H9 (cell line): ENCODE measurements at regions not wholly inside any gene's neighbourhood (a gene's known extent, or its start where the extent isn't known, plus 50 kb on each side); places are given as distances from the start of the nearest gene placed in this dataset.

Experiments used
- DNase-seq: peaks from one replicate; pipeline ENCODE4 v3.0.0-alpha.2; 2017
- H2AFZ ChIP-seq: one replicate; pipeline ENCODE4 v1.6.1; 2013; ENCODE audit warnings: mild to moderate bottlenecking, low read length, control low read depth, moderate library complexity
- H2AK5ac ChIP-seq: 2 replicates; pipeline ENCODE4 v1.6.1; 2013; ENCODE audit warnings: low read length, control low read depth, mixed read lengths; ENCODE audit not compliant: insufficient read length
- H2BK120ac ChIP-seq: one replicate; pipeline ENCODE4 v1.6.1; 2013; ENCODE audit warnings: low read depth, mild to moderate bottlenecking, low read length, control low read depth, inconsistent platforms; ENCODE audit not compliant: poor library complexity, severe bottlenecking
- H2BK12ac ChIP-seq: 2 replicates; pipeline ENCODE4 v1.6.1; 2013; ENCODE audit warnings: low read length, control low read depth, mixed read lengths, low read depth; ENCODE audit not compliant: insufficient read length
- H2BK15ac ChIP-seq: 2 replicates; pipeline ENCODE4 v1.6.1; 2013; ENCODE audit warnings: low read depth, low read length, control low read depth
- H2BK20ac ChIP-seq: one replicate; pipeline ENCODE4 v1.6.1; 2013; ENCODE audit warnings: low read depth, mild to moderate bottlenecking, low read length, control low read depth, inconsistent platforms; ENCODE audit not compliant: poor library complexity, severe bottlenecking
- H2BK5ac ChIP-seq: 2 replicates; pipeline ENCODE4 v1.6.1; 2013; ENCODE audit warnings: low read length, control low read depth, mixed read lengths; ENCODE audit not compliant: insufficient read length
- H3K14ac ChIP-seq: 2 replicates; pipeline ENCODE4 v1.6.1; 2013; ENCODE audit warnings: low read length, control low read depth; ENCODE audit not compliant: insufficient read depth
- H3K18ac ChIP-seq: 2 replicates; pipeline ENCODE4 v1.6.1; 2013; ENCODE audit warnings: low read depth, mild to moderate bottlenecking, mixed read lengths, low read length, control low read depth; ENCODE audit not compliant: insufficient read length
- H3K23ac ChIP-seq: 2 replicates; pipeline ENCODE4 v1.6.1; 2013; ENCODE audit warnings: low read length, control low read depth, mixed read lengths, low read depth; ENCODE audit not compliant: insufficient read length
- H3K23me2 ChIP-seq: 2 replicates; pipeline ENCODE4 v1.6.1; 2013; ENCODE audit warnings: low read depth, mild to moderate bottlenecking, mixed read lengths, low read length, control low read depth; ENCODE audit not compliant: insufficient read length, poor library complexity, severe bottlenecking
- H3K27ac ChIP-seq: 2 replicates; pipeline ENCODE4 v1.5.1; 2013; ENCODE audit warnings: low read length, control low read depth, mixed read lengths, low read depth; ENCODE audit not compliant: insufficient read length
- H3K27me3 ChIP-seq: 2 replicates; pipeline ENCODE4 v1.6.1; 2013; ENCODE audit warnings: low read length, control low read depth, inconsistent platforms; ENCODE audit not compliant: insufficient read depth
- H3K4ac ChIP-seq: 2 replicates; pipeline ENCODE4 v1.6.1; 2013; ENCODE audit warnings: low read depth, mild to moderate bottlenecking, control low read depth, inconsistent platforms, low read length, moderate library complexity
- H3K4me1 ChIP-seq: 2 replicates; pipeline ENCODE4 v1.6.1; 2013; ENCODE audit warnings: low read length, control low read depth, inconsistent platforms; ENCODE audit not compliant: insufficient read depth
- H3K4me2 ChIP-seq: 2 replicates; pipeline ENCODE4 v1.6.1; 2013; ENCODE audit warnings: low read length, control low read depth, mixed read lengths; ENCODE audit not compliant: insufficient read length, insufficient read depth
- H3K56ac ChIP-seq: 2 replicates; pipeline ENCODE4 v1.6.1; 2013; ENCODE audit warnings: low read depth, mild to moderate bottlenecking, mixed read lengths, low read length, control low read depth; ENCODE audit not compliant: insufficient read length
- H3K79me1 ChIP-seq: 2 replicates; pipeline ENCODE4 v1.6.1; 2013; ENCODE audit warnings: low read depth, mild to moderate bottlenecking, moderate library complexity, low read length, control low read depth, inconsistent platforms; ENCODE audit not compliant: insufficient read depth, poor library complexity, severe bottlenecking
- H3K79me2 ChIP-seq: 2 replicates; pipeline ENCODE4 v1.6.1; 2013; ENCODE audit warnings: low read length, control low read depth, inconsistent platforms; ENCODE audit not compliant: insufficient read depth
- H3K9ac ChIP-seq: 2 replicates; pipeline ENCODE4 v1.6.1; 2013; ENCODE audit warnings: low read length, control low read depth, mixed read lengths; ENCODE audit not compliant: insufficient read length; ENCODE audit errors: extremely low read depth
- H3K9me3 ChIP-seq: one replicate; pipeline ENCODE4 v1.6.1; 2013; ENCODE audit warnings: low read depth, low read length, inconsistent platforms; ENCODE audit not compliant: control insufficient read depth
- H3T11ph ChIP-seq: one replicate; pipeline ENCODE4 v1.6.1; 2013; ENCODE audit warnings: mild to moderate bottlenecking, low read length, control low read depth, inconsistent platforms
- H4K20me1 ChIP-seq: one replicate; pipeline ENCODE4 v1.6.1; 2013; ENCODE audit not compliant: control insufficient read depth, insufficient read length, insufficient read depth
- H4K5ac ChIP-seq: 2 replicates; pipeline ENCODE4 v1.6.1; 2013; ENCODE audit warnings: low read depth, mild to moderate bottlenecking, mixed read lengths, low read length, control low read depth; ENCODE audit not compliant: insufficient read length
- H4K8ac ChIP-seq: replicated peaks from 2 replicates; pipeline ENCODE4 v1.6.1; 2013; ENCODE audit warnings: low read length, control low read depth, mixed read lengths, low read depth; ENCODE audit not compliant: insufficient read length
- H4K91ac ChIP-seq: 2 replicates; pipeline ENCODE4 v1.6.1; 2013; ENCODE audit warnings: low read depth, mild to moderate bottlenecking, moderate library complexity, mixed read lengths, low read length, control low read depth; ENCODE audit not compliant: insufficient read length
- H3K27ac Mint-ChIP-seq, 3 experiments: 2 replicates in 2 of 3; 3 replicates in 1 of 3; pipeline ENCODE4 v1.8.0; 2020 to 2021; ENCODE audit warnings: mixed read lengths in 3 of 3, mild to moderate bottlenecking in 1 of 3, moderate library complexity in 1 of 3
- H3K27me3 Mint-ChIP-seq: 2 replicates; pipeline ENCODE4 v1.8.0; 2021; ENCODE audit warnings: low read depth, mild to moderate bottlenecking, moderate library complexity, mixed read lengths
- H3K36me3 Mint-ChIP-seq, 3 experiments: 2 replicates in 2 of 3; 3 replicates in 1 of 3; pipeline ENCODE4 v1.8.0; 2020 to 2021; ENCODE audit warnings: low read depth in 3 of 3, mixed read lengths in 3 of 3; ENCODE audit not compliant: insufficient read depth in 1 of 3
- H3K4me1 Mint-ChIP-seq, 2 experiments: 2 replicates each; pipeline ENCODE4 v1.8.0; 2020; ENCODE audit warnings: mixed read lengths in 2 of 2
- H3K4me3 Mint-ChIP-seq, 2 experiments: 2 replicates in 1 of 2; 3 replicates in 1 of 2; pipeline ENCODE4 v1.8.0; 2020 to 2021; ENCODE audit warnings: mild to moderate bottlenecking in 2 of 2, mixed read lengths in 2 of 2, moderate library complexity in 1 of 2
- H3K9me3 Mint-ChIP-seq, 2 experiments: 2 replicates in 1 of 2; 3 replicates in 1 of 2; pipeline ENCODE4 v1.8.0; 2020; ENCODE audit warnings: mild to moderate bottlenecking in 2 of 2, mixed read lengths in 2 of 2, moderate library complexity in 1 of 2
- CTCF ChIP-seq: fragments of 200-600 bp; sonication (generic); conservative IDR thresholded peaks from 3 replicates; pipeline ENCODE4 v1.8.0; 2021; ENCODE audit warnings: antibody characterized with exemption, mild to moderate bottlenecking
- WGBS: extraction: QIAGEN DNeasy Blood & Tissue Kit; methylation state at CpG from one replicate; pipeline ENCODE4 v1.1.7; 2013; ENCODE audit warnings: missing lambda C conversion rate, low lambda C conversion rate, mixed read lengths; ENCODE audit not compliant: insufficient read length; ENCODE audit errors: extremely low coverage; 5-methylcytosine and 5-hydroxymethylcytosine counted together

- WGBS: no CpG with 5 or more reads among the region's 2 CpGs
- Histone ChIP-seq H2AK5ac (no peak overlapping the region), H4K5ac (no peak overlapping the region), H2BK5ac (no peak overlapping the region), H3K9me3 (no peaks in the 10 kb centered on the region), H3K56ac (no peak overlapping the region), H2AFZ (no peak overlapping the region), H3K9ac (no peak overlapping the region), H3K14ac (no peak overlapping the region), H4K91ac (no peak overlapping the region), H4K8ac (no peak overlapping the region), H3T11ph (no peak overlapping the region), H3K27ac (no peak overlapping the region), H3K27me3 (no peaks in the 10 kb centered on the region), H3K18ac (no peak overlapping the region), H2BK120ac (no peak overlapping the region), H2BK15ac (no peak overlapping the region), H3K23me2 (no peaks in the 10 kb centered on the region), H3K79me1 (no peaks in the 10 kb centered on the region), H3K4ac (no peak overlapping the region), H3K4me1 (no peaks in the 10 kb centered on the region), H3K79me2 (no peaks in the 10 kb centered on the region), H3K4me2 (no peak overlapping the region), H4K20me1 (no peaks in the 10 kb centered on the region), H2BK20ac (no peak overlapping the region), H2BK12ac (no peak overlapping the region), H3K23ac (no peak overlapping the region)
- no peak overlapping the region for H3K4me3 Mint-ChIP-seq
- DNase-seq: no peak
- no peaks in the 10 kb centered on the region for H3K27me3 Mint-ChIP-seq
- no peaks in the 10 kb centered on the region for H3K9me3 Mint-ChIP-seq
- no peak overlapping the region for H3K27ac Mint-ChIP-seq
- peaks cover 2 to 3% of the 10 kb centered on the region in 2 experiments; a peak in 3 of 4 replicates for H3K4me1 Mint-ChIP-seq
- TF ChIP-seq CTCF: no peak
- no peaks in the 10 kb centered on the region for H3K36me3 Mint-ChIP-seq
Observed at GRCh38 chr4:113826421-113826820, 64.9 kb upstream of the CAMK2D start.
